Stimulated activated CD8-positive, alpha-beta memory T cell treated with anti-CD3 and anti-CD28 coated beads, Interleukin-7, amount 100 ng/mL, for 1 hour (primary cell): ENCODE measurements at regions not wholly inside any gene's neighbourhood (a gene's known extent, or its start where the extent isn't known, plus 50 kb on each side); places are given as distances from the start of the nearest gene placed in this dataset.
"Not testable (repeated sequence)": the region's sequence is repeated elsewhere in the genome, so short reads cannot be mapped to it uniquely, and the experiment has no call there.

Experiments
- DNase-seq, 2 donors: peaks; one replicate each; pipeline ENCODE4 v3.0.0-alpha.2; 2020; ENCODE audit warnings: low read depth in 2 of 2

DNA sequence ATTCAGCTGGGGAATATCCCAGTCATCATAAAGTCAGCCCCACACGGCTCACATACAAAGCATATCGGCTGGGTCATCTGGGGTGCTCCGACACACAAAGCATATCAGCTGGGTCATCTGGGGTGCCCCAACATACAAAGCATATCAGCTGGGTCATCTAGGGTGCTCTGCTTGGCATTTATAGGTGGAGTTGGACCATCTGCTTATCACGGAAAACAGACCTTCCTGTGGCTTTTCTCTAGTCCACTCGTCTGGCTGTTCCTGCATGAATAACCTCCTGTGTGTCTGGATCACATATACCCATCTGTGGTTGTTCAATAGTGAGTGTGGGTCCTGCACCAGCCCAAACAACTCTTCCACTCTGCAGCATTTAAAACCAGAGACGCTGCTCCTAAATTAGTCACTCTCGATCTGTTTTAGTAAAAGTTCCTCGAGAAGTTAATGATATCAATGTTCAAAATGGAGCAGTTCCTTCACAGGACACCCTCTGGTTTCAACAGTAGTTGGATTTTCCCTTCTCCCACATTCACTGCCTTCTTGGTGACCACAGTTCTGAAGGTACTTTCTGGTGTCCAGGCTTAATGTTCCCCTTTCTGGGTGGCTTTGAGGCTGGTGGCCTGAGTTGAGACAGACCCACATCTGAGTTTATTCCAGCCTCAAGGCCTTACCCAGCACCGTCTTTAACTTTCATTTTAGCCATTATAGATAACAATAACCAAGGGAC is 70.0 kb upstream of the FRG1 start:
- no peak for DNase-seq

DNA sequence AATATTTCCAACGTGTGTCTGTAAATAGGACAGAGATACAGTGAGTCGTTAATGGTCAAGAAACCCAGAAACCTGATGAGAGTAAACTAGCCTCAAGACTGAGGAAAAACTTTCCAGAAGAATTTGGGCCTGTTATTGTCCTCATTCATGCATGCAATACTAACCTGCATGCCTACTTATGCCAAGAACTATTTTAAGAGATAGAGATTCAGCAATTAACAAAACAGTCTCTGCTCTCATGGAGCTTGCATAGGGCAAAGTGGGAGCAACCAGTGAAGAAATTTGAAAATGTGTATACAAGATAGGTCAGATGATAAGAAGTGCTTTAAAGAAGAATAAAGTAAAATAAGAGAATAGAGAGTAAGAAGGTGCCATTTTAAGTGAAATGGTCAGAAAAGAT is 66.1 kb upstream of the FRG1 start:
- no peak for DNase-seq

DNA sequence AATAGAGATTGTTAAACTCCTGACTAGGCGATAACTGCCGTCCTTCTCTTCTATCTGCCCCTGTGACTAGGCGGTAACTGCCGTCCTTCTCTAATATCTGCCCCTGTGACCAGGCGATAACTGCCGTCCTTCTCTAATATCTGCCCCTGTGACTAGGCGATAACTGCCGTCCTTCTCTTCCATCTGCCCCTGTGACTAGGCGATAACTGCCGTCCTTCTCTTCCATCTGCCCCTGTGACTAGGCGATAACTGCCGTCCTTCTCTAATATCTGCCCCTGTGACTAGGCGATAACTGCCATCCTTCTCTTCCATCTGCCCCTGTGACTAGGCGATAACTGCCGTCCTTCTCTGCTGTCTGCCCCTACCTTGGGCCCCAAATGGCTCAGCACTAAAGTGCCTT is 59.5 kb upstream of the FRG1 start:
- not testable (repeated sequence) for DNase-seq

DNA sequence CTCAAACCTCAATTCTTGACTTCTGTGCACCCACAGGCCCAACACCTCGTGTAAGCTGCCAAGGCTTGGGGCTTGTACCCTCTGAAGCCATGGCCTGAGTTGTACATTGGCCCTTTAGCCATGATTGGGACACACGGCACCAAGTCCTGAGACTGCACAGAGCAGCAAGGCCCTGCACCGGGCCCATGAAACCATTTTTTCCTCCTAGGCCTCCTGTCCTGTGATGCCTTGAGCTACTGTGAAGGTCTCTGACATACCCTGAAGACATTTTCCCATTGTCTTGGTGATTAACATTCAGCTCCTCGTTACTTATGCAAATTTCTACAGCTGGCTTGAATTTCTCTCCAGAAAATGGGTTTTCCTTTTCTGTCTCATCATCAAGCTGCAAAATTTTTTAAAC is 52.3 kb upstream of the FRG1 start:
- DNase-seq, result not testable (repeated sequence)
